Stimulated activated CD8-positive, alpha-beta memory T cell treated with anti-CD3 and anti-CD28 coated beads, Interleukin-2, amount 100 ng/mL, for 48 hours (primary cell): ENCODE measurements at regions not wholly inside any gene's neighbourhood (a gene's known extent, or its start where the extent isn't known, plus 50 kb on each side); places are given as distances from the start of the nearest gene placed in this dataset.

Experiments used
- DNase-seq, 2 donors: peaks; one replicate each; pipeline ENCODE4 v3.0.0-alpha.2; 2020; ENCODE audit warnings: low read depth in 2 of 2

DNA sequence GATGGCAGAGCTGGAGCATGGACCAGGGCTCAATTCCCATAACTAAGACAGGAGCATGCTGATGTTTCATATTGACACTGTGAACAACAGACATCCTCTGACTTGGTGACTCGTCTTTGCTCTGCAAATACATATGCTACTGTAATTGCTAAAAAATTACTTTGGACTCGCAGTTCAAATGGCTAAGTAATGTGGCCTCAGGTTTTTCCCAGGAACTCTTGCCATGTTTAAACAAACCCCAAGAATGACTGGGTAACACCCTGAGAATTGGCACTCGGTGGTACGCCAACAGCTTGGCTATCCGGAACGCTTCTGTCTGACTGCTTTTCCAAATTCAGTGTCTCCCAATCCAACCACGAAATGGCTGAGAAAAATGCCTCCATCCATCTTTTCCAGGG lies 456.7 kb upstream of the THBS1 start:
- DNase-seq: no peak

DNA sequence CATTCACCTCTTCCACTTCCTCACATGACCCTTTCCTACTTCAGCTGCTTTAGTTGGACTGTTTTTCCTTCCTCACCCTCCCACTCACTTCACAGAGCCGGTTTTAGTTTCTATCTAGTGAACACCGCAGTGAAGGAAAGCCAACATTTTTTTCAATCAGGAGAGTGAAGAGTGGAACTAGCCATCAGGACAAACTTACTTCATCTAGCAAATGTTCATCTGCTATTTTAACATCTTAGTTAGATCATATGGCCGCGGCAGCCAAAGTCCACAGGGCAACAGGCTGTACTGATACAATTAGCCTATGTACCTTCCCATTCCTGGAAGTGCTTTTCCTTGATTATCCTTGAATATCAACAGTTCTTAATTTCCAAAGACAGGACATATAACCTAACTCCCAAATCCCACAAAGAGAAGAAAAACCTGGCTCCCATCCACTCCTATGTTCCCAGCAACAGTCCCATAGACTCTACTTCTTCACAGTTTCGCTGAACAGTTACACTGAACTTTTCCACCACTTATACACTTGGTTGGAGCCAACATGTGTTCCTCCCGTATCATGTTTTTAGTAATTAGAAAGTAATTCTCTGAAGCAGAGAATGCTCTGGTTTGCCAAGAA lies 456.2 kb upstream of the THBS1 start:
- DNase-seq: no peak

DNA sequence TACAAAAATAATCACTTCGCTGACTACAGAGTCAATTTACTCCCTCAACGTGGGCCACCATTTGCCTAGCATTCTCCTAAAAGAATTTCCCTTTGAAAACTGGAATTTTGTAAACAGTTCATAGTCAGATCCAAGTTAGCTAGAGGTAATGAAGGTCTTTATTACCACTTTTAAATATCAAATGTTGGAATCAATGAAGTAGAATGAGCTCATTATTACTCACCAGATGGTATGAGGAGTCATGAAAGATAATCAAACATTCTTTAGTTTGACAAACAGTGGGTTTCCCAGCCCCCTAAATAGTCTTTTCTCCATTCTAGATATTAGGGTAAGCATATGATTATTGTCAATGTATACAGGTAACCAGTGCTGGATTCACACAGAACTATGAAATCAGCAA lies 455.7 kb upstream of the THBS1 start:
- no peak for DNase-seq

DNA sequence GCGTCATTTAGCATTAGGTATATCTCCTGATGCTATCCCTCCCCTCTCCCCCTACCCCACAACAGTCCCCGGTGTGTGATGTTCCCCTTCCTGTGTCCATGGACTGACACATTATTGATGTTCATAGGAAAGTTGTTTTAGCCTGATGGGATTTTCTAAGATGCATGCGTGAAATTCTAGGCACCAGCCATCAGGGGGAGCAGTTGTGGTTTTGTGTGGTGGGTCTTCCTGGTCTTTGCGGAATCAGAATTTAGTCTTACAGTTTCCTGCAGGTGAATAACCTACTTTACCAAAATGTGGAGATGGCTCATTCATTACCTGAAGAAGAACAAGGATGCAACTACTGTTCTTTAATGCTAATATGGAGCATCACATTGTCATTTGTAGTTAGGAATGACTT lies 455.0 kb upstream of the THBS1 start:
- DNase-seq: no peak

DNA sequence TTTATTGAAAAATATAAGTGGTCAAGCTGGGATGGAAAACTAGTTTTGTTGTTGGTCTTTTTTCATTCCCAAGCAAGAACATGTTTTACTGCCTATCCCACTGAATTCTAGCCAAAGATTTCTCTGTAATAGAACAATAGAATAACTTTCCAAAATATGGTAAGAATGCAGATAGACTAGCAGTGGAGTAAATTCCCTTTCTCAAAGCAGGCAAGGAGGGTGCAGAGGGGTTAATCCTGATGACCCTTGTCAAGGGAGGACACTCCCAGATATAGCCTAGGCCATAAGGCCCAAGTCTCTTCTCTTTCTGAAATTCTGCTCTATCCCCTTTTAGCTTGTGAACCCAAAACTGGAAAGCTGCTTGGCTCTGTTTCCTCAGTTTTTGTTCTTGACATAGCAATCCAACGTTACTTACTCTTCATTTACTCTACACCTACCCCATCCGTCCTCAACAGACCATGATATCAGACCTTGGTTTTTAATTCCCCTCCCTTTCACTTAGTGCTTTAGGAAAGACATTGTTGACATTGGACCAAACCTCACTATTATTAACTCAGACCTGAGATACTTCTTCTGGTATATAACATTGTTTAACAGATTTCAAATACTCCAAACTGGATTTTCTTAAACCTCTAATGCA lies 453.6 kb upstream of the THBS1 start:
- DNase-seq: no peak

DNA sequence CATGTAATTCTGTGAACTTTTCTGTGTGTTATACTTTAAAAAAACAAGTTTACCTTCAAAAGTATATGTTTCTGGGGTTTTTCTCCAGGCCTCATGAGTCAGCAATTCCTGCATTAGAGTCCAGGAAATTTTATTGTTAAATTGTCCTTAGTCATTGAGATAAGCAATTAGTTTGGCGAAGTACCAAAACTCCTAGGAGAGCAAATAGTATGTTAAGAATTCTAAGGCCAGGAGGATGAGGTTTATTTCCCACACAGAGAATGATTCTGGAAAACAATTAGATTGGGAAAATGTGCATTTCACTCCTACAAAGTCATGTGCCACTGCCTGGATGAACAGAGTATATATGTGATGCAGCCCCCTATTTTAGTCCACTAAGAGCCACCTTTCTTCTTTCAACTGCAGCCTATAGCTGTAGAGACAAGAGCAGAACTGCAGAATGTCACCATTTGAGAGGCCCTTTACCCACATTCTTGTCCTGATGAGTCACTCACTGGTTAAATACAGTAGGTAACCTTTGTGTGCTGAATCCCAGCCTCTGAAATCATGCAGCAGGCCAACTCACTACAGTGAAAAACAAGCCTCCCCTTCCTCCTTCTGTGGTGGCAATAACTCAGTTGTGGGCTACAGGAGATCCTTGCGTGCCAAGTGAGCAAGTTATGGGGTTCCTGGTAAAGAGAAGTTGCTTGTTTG lies 452.8 kb upstream of the THBS1 start:
- no peak for DNase-seq

DNA sequence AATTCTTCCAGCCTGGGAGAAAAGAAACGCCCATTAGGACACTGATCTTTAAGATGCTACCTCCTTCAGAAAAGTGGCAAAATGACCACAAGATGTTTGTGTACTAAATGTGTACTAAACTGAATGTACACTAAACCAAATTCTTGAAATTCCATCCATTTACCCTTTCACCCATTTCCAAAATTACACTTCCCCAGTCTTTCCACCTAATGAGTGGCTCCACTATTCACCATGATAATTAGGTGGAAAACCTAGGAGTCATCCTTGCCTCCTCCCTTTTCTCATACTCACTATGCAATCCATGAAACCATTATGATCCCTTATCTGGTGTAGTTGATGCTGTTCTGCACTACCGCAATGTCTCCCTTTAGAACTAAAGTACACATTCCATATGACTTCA lies 452.1 kb upstream of the THBS1 start:
- DNase-seq: no peak

DNA sequence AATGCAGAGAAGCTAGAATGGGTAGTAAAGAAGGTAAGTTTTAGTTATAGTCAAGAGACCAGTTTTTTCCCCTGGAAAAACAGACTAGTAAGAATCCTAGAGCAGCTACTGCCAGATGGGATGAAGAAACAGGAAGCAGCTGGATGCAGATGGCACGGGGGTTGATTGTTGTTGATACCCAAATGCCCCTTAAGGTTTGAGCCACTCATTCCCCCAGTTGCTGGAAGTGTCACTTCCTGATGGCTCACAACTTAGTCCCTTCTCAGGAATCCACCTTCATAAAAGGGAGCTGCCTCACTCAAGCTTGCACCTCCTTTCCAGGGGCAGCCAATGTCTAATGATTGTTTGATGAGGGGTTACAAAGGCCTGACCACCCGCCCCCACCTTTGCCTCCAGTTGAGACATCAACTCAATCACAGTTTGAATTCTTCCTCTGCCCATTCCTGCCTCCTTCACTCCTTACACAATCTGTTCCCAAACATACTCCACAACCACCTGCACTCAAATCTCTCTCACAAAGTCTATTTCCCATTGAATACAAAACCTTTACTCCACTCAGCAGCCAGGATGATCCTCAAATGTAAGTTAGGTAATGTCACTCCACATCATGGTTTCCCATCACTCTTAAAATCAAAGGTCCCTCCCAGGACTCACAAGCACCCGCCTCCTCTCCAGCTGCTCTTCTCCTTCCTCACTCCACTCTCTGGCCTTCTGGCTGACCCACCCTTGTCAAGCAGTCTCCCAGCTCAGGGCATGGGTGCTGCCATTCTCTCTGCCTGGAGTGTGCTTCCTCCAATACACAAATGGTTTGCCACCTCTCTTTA lies 450.1 kb upstream of the THBS1 start:
- no peak for DNase-seq

DNA sequence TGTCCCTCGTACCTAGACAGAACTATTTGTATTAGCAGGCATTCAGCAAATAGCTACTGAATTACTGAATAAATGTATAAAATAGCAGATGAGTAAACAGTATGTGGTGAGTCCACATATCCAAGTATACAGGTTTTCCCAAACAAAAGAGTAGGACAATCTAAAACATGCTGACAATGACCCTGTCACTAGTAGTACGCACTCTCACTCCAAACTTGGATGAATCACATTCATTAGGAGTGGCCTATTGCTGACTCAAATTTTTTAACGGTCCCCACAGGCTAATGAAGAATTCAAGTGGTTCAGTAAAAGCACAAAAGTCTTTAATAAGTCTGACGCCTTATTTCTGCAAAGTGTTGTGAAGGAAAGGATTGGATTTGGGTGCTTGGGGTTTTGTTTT lies 449.3 kb upstream of the THBS1 start:
- no peak for DNase-seq

DNA sequence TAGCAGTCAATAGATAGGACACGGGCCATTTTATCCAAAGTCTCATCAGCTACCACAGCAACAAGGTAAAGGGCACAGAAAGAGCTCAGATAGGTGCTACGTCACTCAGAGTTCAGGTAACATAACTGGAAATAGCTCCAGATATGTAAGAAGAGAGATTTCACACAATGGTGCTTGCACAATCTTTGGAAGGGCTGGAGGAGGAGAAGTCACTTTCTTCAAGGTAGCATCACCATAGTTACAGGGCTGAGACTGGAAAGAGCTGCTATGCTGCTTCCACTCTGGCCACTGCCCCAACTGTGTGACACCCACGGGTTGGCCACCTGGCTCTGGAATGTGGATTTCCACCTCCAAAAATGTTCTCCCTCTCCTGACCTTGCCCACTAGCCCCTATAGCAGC lies 448.8 kb upstream of the THBS1 start:
- no peak for DNase-seq

DNA sequence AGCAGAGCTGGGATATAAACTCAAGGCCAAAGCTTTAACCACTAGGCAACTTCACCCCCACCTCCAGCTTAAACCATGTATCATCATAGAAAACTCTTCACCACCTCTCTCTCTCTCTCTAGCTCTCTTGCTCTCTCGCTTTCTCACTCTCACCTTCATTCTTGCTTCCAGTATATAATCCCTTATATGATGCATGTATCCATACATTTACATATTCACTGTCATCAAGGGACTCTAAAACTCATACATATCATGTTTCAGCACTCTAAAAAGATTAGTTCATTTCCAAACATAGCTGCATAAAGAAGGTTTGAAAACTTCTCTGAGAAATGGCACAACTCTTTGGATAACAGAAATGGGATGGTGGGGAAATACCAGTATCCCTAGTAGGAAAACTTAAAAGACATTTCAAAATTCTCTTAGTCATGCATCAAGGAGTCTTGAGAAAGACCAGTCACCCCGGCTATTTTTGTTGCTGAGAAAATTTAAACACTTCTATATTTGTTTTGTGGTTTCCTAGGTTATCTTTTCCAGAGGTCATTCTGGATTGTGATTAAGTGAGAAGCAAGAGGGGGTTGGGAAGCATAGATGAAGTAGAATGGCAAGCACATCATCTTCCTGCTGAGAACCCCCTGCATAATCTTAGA lies 447.8 kb upstream of the THBS1 start:
- no peak for DNase-seq

DNA sequence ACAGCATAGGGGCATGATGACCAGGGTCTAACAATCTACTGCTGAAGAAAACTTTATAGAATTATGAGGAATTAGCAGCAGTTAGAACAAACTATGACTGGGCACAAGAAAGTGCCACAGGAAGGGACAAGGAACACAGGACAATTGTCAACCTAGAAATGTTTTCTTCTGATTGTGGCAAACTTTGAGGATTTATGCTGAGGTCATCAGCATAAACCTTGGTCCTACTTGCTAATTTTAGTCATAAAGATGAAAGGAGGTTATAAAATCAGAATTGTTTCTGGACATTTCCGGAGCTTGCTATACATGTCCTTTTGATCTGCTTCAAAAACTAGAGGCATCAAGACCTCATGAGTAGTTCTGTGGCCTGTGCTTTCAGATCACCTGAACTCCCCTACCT lies 446.6 kb upstream of the THBS1 start:
- DNase-seq: no peak

DNA sequence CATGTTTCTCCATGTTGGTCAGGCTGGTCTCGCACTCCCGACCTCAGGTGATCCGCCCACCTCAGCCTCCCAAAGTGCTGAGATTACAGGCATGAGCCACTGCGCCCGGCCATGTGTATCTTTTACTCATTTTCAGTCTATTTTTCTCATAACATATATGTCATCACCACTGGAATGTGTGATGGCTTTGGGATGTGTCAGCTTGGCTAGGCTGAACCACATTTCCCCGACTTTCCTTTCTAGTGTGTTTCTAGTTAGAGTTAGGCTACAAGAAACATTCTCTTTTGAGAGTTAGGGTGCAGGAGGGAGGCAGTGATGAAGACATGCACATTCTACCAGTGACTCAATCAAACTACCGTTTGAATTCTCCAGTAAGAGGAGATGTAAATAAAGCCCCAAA lies 444.9 kb upstream of the THBS1 start:
- no peak for DNase-seq

DNA sequence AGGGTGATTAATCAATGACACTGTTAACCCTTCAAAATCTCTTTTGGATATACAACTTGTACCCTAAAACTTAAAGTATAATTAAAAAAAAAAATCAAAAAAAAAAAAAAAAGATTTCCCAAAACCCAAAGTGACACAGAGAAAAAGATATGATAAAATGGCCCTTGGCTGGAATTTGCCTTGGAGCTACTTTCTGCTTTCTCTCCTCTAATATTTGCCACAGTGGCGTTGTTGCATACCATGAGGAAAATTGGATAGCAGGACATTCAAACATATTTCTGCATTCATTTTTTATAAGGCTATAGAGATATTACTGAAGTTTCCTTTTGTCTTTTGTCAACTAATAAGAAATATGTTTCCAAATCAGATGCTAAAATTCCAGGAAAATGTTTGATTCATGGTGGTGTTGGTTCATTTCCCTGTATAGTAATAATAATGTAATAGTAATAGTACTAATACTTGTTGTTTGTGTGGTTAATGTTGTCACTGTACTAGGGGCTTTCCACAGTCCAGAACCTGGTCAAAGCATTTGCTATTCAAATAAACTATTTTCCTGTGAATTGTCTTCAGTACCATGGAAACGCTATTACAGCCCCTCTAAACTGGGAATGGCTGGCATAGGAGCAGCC lies 441.3 kb upstream of the THBS1 start:
- no peak for DNase-seq

DNA sequence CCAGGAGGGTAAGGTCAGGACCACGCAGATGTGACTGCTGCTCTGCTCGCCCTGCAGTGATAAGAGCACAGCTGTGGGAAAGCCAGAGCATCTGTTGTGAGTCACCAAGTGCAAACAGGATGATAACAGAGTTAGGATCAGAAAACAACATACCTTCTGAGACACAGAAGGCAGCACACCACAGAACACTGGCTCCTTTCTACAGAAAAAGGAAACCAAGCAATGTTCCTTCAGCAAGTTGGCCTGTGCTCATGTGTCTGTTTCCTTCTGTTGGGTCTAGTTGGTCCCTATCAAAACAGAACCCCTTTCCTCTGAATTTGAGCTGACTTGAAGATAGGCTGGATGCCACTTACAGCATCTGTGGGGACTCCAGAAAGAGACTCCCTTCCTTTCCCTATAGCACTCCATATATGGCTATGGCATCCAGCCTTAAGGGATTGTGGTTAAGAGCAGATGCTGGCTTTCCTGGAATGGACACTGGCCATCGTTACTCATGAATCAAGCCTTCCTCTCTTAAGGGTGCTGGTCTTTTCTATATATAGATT lies 440.7 kb upstream of the THBS1 start:
- DNase-seq: no peak

DNA sequence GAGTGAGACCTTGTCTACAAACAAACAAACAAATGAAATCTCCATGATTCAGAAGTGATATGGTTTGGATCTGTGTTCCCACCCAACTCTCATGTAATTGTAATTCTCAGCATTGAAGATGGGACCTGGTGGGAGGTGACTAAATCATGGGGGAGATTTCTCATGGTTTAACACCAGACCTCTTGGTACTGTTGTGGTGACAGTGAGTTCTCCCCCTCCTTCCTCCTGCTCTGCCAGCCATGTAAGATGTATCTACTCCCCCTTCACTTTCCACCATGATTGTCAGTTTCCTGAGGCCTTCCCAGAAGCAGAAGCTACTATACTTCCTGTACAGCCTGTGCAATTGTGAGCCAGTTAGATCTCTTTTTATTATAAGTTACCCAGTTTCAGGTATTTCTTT lies 438.4 kb upstream of the THBS1 start:
- DNase-seq: no peak

DNA sequence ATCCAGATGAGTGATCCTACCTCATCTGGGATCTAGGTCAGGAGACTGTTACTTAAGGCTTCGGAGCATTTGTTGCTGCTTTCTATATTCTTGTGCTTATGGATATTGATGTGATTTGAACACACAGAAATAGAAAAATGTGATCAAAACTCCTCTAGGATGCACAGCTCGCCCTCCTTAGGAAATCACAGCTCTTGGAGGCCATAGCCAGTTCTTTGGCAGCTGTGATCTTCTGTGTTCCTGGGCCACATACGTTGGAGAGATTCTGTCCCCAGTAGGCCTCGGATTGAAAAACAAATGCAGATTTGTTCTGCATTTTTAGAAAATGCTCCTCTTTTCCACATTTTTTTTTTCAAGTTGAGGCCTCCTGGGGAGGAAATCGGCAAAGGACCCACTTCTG lies 437.4 kb upstream of the THBS1 start:
- DNase-seq: no peak

DNA sequence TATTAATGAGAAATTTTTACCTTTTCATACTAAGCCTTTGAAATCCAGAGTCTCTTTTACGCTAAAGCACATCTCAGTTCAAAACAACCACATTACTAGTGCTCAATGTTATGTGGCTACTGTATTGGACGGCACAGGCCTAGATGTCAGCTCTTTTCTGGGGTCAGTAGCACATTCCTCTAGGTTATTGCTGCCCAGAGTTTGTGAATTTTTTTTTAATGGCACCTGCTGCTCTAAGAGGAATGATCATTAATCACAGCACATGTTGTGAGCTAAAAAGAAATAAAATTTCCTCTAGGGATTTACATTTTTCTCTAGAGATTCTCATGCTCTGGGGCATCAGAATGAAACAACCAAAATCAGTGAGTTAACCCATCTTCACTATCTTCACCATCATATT lies 436.8 kb upstream of the THBS1 start:
- no peak for DNase-seq

DNA sequence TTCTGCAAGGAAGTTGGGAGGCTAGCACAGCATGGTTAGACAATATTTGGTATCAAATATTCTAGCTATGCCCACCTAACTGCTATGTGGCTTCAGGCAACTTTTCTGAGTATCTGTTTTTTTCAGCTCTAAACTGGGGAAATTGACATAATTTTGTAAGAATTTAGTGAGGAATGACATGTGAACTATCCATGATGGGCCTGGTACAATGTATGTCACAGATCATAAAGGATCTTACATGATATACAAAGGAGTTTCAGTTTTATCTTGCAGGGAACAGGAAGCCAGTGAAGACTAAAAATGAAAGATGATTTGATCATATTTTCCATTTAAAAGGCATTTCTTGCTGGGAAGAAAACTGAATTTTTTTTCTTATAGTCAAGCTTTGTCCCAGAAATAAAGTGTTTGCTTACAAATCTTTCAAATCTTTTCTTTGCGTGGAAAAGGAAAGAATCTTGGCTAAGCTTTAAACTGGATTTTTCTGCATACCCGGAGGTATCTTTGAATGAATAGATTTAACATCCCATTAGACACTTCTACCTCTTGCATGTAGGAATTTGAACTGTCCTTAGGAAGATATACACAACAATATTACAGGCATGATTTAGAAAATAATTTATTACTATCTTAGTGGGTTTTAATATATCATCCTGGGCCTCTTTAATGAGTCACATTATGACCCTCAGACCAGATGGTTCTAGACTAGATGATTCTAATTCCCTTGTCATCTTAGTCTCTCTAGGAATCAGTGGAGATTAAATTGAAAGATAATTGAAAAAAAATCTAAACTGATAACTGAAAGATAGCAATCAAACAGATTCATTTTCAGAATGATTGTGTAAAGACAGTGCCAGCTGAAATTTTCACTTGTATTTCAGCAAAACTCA lies 436.0 kb upstream of the THBS1 start:
- no peak for DNase-seq

DNA sequence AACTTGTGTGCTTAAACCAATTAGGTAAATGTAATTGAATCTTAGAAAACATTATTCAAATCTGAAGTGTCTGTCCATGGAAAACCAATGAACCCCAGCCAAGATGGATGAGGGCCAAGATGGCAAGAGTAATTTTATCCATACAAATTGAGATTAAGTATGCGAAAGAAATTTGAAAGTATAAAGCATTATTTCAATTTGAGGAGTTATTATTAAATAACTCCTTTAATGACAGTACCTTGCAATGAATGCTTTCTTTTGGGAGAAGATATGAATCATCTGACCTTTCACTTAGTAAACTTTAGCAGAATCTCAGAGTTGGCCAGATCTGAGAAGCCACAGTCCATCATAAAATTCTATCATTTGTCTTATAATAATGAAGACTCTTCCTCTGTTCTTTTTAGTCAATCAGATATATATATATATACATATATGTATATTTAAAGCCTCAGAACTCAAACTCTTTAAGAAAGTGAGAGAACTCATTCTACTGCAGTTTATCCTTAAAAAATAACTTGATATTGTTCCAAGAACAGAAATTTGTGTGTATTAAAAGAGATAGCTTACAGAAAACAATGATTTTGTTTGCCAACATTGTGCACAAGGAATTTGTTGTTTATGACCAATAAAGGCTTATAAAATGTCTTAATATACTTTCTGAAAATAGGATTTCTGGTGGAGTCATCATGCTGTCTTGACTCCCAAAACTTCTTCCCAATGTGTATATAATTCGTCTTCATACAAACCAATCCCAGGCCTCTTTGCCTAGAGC lies 434.8 kb upstream of the THBS1 start:
- no peak for DNase-seq
